Umbilical cord (tissue), 1 donor: ENCODE measurements at regions not wholly inside any gene's neighbourhood (a gene's known extent, or its start where the extent isn't known, plus 50 kb on each side); places are given as distances from the start of the nearest gene placed in this dataset.

Source experiments
- DNase-seq: peaks from one replicate; pipeline ENCODE4 v3.0.0-alpha.2; 2015; ENCODE audit warnings: low spot score

DNA sequence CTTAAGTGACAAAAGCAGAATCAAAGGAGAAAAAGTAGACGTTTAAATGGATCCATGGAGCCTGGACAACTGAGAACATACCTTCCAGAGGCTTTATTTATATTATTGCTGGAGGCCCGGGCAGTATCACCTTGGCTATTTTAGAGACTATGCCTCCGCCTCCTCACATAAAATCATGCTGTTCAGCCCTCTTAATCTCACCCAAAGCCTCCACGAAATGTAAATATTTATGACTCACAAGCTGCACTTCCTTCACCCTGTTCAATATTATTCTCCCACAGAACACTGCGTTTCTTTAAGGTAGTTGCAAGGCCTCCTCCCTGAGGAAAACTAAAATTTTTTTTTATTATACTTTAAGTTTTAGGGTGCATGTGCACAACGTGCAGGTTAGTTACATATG, 478.6 kb upstream of the ACVR2A start:
- peak; percentile 9 for DNase-seq

DNA sequence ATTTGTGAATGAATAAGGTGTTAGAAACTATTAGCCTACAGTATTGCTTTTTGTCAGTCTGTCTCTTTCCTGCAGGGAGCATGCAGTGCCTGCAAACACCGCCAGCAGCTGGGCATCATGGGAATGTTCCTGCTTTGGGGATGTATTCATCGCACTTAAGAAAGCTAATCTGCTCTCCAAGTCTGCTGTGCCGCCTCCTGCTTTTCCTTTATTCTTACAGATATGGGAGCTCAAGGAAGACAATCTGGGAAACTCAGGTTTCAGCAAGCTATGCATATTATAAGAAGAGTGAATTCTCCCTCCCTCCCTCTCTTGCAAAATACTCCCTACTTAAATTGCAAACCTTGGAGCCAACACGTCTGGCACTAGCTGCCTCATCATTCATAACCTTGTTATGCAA, 479.2 kb upstream of the ACVR2A start:
- DNase-seq, result peak; percentile 85

DNA sequence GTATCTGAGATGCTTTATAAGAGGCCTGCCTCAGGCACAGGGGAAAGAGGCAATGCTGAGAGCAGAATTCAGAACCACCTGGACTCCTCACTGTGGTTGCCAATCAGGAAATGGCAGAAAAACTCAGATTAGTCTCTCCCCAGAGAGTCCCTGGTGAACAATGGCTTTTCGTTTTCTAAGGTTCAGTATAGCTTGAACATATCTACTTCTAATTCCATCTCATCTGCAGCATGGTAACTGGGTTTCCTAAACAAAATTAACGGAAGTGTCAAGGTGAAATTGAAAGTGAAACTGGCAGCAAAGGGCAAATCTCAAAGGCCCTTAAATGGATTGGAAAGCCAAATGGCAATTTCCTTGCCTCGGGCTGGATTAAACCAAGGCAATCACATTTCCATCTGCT, 480.2 kb upstream of the ACVR2A start:
- no peak for DNase-seq

DNA sequence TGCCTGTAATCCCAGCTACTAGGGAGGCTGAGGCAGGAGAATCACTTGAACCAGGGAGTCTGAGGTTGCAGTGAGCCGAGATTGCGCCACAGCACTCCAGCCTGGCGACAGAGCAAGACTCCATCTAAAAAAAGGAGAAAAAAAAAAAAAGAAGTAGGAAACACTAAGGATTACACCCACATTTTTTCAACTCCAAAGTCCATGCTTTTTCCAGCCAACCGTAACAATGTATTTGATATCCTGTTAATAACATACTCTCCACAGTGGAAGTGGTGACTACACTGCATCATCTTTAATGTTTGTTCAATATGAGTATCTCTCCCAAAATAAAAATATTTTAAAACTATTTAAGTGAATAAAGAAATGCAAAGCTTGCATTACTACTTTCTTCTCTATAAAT, 481.6 kb upstream of the ACVR2A start:
- no peak for DNase-seq

DNA sequence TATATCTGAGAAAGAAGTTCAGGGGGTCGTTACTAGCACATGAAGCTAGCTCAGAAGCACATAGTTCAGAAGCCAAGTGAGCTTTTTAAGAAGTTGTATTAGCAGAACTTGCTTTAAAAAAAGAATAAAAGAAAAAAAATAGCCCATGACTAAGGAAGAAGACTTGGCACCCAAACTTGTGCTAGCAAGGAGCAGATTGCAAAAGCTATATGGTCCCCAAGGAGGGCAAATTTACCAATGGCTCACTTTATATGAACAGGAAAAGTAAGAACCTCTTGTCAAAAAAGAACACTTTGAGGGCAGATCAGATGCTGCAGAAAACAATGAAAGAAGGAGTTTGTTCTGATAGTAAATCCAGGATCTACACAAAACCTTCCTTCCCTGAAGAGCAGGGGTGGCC, 486.5 kb upstream of the ACVR2A start:
- DNase-seq, result no peak

DNA sequence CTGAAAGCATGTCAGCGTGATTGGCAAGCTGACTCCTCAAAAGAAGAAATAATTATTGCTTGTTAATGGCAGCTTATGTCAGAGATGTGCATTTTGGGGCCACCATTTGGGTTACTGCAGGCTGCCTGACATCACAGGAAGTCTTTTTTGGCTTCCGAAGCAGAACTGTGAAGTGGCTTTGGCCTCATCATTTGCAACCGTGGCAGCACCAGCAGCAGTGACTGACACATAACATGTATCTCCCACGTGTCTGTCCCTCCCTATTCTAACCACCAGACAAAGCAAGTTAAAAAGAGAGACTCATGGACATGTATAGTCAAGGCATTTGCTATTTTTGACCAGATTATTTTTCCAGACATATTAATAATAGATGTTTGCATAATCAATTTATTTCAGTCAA, 488.7 kb upstream of the ACVR2A start:
- no peak for DNase-seq

DNA sequence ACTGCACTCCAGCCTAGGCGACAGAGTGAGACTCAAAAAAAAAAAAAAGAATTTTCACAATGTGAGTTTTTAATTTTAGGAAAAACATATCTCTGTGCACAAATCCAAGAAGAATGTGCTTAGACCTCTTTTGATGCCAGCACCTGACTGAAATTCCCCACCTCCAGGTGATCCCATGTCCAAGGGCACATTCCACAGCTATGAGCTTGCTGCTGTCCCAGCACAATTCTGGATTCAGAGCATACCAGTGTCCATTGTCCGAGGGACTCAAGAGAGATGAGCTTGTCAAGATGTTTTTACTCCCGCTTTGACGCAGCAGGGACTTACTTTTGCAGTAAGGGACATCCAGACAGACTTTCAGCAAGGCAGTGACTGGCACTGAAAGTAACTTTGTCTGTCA, 489.1 kb upstream of the ACVR2A start:
- no peak for DNase-seq

DNA sequence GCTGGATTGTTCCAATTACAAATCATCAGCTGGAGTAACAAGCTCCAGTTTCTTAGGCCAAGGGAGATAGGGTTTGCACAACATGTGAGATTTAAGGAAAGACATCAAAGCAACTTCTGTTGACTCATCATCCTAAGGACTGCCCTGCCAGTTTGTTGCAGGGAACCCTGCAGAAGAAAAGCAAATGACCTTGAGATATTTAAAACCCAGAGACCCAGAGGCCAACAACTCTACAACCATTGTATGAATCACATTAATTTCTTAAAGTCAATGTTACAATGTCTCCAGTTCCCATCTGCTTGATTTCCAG, 491.8 kb upstream of the ACVR2A start:
- DNase-seq, result peak; percentile 2

DNA sequence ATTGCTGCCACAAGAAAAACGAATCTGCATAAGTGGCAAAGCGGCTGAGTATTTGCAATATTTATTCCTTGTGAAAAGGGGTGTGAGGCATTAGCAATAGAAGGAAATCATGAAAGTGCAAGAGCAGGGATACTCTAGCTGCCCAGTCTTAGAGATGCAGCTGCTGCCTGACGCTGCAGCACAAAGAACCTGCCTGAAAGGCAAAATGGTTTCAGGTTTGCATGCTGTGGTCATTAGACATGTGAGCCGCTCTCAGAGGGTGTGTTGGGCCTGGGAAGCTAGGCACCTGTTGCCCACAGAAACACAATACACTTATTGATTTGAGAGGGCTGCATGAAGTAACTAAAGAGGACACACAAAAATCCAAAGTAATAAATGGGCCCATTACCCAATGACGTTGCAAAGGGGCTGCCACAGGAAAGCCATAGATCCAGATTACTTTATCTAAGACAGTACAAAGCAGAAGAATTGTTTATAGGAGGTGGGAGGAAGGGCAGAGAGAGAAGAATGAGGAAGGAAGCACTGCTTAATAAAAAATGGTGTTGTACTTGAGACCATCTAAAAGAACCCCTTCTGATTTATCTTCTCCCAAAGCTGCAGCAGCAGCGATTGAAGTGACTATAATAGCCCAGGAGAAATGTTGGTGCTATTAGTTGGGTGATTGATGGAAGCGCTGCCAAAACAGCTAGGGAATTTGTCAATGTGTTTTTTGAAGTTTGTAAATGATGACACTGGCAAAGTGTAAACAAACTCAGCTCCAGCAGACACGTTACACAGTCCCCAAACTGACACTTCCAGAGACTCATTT, 492.4 kb upstream of the ACVR2A start:
- DNase-seq, result no peak

DNA sequence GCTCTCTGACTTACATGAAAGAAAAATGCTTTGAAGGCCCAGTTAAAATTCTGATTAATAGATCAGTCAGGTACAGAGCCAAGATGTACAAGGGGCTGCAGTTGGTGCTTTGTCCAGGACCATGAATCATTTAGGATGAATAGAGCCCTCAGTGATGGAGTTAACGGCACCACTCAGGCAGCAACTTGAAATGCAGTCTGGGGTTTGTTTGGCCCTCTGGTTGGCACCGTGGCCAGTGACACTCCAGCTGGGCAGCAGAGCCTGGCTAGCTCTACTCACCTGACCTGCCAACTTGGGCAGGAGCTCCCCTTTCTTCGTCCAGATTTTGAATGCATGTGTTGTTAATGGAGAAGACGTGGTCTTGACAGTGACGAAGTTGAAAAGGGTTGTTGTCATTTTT, 493.0 kb upstream of the ACVR2A start:
- no peak for DNase-seq

DNA sequence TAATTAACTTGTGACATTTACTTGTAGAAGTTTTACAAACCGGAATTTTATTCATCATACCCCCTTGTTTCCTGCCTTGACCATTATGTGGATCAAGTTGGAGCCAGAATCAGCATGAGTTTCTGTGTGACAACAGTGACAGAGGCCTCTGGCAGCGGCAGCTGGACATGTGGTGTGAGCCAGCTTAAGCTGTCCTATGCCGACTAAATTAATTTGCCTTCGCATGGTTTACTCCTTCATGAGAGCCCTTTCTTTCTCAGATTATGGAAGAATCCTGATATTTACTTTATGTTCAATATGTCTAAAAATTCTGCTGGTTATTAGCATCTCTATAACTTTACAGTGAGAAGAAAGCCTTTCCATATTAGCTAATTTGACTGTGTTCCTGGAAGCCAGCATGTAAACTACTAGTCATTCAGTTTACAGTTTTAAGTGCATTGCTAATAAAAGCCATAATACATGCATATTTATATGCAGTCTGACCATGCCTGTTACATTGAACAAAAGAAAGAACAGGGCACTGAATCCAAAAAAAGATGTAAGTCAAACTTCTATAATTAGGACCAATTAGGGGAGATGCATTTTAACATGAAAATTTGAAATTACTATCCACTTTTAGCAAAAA, 495.8 kb upstream of the ACVR2A start:
- no peak for DNase-seq

DNA sequence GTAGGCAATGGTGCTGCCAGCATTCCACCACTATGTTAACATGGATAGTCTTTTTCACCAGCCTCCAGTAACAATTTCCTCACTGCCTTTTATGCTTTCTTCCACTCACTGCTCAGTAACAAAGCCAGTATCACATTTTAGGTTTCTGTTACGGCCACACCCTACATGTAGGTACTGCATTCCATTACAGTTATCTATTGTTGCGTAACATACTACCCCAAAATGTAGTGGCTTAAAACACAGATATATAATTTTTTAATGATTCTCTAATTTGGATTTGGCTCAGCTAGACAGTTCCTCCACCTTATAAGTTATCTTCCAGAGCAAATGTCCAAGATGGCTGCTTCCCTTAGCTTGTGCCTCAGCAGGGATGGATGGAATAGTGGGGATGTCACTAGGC, 498.7 kb upstream of the ACVR2A start:
- no peak for DNase-seq

DNA sequence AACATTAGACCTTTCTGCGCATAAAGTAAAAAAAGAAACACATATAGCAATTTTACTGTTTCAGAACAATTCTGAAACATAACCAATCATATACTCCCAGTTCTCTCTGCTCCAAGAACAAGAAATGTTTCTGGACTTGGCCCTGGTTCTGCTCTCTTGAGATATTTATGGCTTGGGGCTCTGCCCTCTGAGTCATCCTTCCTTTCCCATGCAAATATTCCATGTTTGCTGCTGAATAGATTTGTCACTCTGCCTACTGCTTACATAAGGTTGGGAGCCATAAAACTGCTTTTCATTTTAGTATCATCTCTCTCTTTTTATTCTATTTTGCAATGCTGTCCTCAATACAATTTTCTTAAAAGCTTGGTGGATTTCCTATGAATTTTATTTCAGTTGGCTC, 499.6 kb upstream of the ACVR2A start:
- no peak for DNase-seq

DNA sequence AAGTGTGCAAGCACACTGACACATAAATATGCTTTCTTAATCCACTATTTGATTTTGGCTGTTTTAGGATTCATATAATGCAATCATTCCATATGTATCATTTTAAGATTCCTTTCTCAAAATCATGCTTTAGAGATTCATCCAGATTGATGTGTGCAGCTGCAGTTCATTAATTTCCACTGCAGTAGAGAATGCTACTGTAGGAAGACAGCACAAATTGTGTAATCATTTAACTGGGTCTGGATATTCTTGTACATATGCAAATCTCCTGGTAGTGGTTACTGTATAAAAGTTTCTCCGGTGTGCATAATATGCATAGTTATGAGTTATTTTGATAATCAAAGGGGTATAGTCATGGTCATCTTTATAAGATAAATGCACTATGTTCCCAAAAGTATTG, 502.5 kb upstream of the ACVR2A start:
- no peak for DNase-seq

DNA sequence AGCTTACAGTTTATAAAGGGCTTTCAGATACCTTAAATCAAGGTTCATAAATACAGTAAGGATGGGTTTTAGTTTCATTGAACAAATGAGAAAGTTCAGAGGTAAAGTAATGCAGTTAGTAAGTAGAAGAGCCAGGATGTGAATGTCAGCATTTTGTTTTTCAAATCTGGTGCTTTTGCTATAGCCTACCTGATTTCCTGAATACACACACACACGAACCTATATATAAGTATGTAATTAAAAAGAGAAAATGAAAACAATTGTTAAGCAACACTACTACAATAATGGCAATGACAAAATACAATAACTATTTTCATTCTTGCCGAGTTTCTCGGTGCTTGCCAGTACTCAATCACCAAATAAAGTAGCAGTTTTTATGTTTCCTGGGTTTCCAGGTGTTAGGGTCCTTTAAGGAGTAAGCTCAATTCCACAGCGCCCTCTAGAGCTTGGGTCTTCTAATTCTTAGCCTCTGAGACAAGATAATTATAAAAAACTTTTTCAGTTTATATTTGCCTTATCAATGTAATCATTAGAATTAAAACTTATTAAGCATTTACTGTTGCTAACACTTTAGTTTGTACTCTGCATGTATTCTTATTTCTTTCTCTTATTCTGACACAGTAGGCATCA, 512.9 kb upstream of the ACVR2A start:
- no peak for DNase-seq

DNA sequence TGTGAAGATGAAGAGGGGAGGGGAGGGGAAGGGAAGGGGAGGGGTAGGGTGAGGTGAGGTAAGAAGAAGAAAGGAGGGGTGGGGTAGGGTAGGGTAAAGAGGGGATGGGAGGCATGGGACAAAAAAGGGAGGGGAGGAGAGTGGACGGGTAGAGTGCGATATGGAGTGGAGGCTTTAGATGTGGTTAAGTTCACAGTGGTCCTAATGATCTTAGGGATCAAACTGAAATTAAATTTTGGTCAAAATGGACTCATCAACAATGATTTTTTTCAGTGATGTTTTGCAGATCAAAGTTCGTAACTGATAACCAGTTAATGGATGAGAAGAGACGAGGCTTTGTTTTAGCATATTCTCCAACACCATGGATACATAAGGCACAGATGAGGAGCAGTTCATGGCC, 513.9 kb upstream of the ACVR2A start:
- DNase-seq, result no peak

DNA sequence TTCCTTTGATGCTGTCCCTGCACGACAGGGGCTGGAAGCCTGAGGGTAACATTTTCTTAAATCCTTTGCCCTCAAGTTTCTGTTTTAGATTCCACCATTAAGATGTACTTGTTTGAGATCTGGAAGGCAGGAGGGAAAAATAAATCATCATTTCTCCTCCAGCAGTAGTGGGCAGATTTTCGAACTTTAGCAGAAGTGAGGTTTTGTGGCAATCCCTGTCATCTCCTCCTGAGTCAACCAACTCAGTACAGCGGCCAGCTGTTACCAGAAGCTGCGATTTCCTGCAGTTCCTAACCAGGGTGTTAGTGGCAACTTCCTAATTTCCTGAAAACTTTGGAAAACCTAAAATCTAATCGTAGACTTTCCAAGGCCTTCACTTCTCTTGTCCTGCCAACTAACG, 517.2 kb upstream of the ACVR2A start:
- no peak for DNase-seq

DNA sequence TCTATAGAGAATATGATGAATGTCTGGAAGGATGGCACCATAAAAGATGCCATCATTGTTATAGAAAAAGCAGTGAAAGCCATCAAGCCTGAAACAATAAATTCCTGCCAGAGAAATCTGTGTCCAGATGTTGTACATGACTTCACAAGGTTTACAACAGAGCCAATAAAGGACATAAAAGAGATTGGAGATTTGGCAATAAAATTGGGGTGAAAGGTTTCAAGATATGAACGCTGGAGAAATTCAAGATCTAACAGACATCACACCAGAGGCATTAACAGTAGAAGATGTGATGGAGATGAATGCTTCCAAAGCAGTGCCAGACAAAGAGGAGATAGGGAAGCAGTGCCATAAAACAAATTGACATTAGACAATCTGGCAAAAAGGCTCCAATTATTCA, 518.8 kb upstream of the ACVR2A start:
- peak; percentile 27 for DNase-seq

DNA sequence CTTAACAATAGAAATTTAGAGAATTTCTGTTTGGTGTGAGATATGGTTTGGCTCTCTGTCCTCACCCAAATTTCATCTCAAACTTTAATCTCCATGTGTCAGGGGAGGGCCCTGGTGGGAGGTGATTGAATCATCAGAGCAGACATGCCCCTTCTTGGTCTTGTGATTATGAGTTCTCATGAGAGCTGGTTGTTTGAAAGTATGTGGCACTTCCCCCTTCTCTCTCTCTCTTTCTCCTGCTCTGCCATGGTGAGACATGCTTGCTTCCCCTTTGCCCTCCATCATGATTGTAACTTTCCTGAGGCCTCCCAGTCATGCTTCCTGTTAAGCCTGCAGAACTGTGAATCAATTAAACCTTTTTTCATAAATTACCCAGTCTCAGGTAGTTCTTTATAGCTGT, 524.7 kb upstream of the ACVR2A start:
- no peak for DNase-seq

DNA sequence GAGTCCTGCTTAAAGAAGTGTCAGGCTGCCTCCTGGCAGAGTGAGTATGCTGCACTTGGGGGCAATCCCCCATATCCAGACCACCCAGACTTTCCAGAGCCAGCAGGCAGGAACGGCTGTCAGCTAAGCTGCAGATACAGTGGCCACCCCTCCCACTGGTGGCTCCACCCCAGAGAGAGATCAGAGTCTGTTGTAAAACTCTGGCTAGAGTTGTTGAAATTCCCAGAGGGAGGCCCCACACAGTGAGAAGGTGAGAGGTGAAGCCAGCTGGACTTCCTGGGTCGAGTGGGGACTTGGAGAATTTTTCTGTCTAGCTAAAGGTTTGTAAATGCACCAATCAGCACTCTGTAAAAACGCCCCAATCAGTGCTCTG, 533.8 kb upstream of the ACVR2A start:
- no peak for DNase-seq

DNA sequence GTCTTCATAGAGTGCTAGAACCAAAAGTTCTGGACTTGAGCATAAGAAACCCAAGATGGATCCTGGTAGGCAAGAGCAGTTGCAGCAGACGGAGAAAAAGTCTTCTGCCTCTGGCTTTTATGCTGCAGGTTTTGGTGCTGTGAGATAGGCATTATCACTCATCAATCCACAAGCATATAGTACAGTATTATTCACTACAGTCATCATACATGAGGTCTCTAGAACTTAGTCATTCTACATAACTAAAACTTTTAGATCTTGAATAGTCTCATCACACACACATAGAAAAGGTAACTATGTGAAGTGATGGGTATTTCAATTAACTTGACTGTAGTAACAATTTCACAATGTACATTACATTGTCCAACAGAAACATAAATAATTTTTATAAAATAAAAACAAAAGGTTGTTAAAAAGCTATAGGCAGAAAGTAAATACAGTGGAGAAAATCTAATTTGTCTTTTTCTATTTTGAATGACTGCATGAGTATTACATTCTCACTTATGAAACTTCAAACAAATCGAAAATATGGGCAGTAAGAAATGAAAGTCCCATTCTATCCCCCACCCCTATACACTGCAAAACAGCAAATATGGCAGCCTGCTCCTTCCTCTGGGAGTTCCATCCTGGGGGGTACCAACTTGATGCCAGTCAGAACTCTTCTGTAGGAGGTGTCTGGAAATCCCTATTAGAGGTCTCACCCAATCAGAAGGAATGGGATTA, 534.3 kb upstream of the ACVR2A start:
- no peak for DNase-seq

DNA sequence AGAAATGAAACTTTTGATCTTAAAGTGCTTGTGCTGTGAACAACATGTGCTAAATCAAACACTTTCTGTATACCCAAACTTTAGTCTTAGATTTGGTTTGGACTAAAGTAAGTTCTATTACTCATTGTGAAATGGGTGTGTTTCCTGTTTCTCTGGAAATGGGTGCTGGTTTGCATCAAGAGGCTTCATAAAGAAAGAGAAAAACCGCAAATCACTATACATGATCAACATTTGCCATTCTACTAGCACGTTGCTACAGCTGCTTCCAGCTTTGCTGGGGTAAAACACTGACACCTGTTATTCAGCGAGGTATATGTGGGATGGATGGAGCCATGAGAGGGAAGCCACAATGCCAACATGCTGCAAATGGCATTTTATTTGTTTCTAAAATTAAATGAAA, 547.0 kb upstream of the ACVR2A start:
- DNase-seq, result no peak
